Hypothalamus (tissue), 51 donors: ENCODE measurements at regions not wholly inside any gene's neighbourhood (a gene's known extent, or its start where the extent isn't known, plus 50 kb on each side); places are given as distances from the start of the nearest gene placed in this dataset.

ENCODE experiments used
- DNase-seq, 51 donors: peaks; one replicate each; lab custom pipeline; 2025; lab: John Stamatoyannopoulos, UW

GRCh38 chr2:144248350-144249034 lies 271.4 kb downstream of the ZEB2 start:
- DNase-seq, result no peak

GRCh38 chr2:144244938-144245337 lies 275.0 kb downstream of the ZEB2 start:
- no peak for DNase-seq

- no peak for DNase-seq
Observed at GRCh38 chr2:144242311-144242710, 277.6 kb downstream of the ZEB2 start.

GRCh38 chr2:144241801-144242200 lies 278.1 kb downstream of the ZEB2 start:
- DNase-seq, result no peak

GRCh38 chr2:144240656-144241339 lies 279.1 kb downstream of the ZEB2 start:
- DNase-seq, result peak in 2 of 51 donors; percentile 9 to 10

GRCh38 chr2:144239726-144240125 lies 280.2 kb downstream of the ZEB2 start:
- DNase-seq, result no peak

GRCh38 chr2:144239306-144239705 lies 280.6 kb downstream of the ZEB2 start:
- DNase-seq, result no peak

- no peak for DNase-seq
Observed at GRCh38 chr2:144237830-144238627, 281.9 kb downstream of the ZEB2 start.

- DNase-seq, result no peak
Observed at GRCh38 chr2:144237108-144237507, 282.8 kb downstream of the ZEB2 start.

GRCh38 chr2:144235050-144235449 lies 284.9 kb downstream of the ZEB2 start:
- DNase-seq, result no peak

- no peak for DNase-seq
Observed at GRCh38 chr2:144234542-144234871, 285.4 kb downstream of the ZEB2 start.

GRCh38 chr2:144233733-144234541 lies 286.0 kb downstream of the ZEB2 start:
- DNase-seq, result no peak

GRCh38 chr2:144233317-144233716 lies 286.6 kb downstream of the ZEB2 start:
- DNase-seq, result peak in 7 of 51 donors; percentile 0 to 29 (median 9)

GRCh38 chr2:144230448-144231085 lies 289.4 kb downstream of the ZEB2 start:
- no peak for DNase-seq

- DNase-seq, result no peak
Observed at GRCh38 chr2:144230033-144230432, 289.9 kb downstream of the ZEB2 start.

- no peak for DNase-seq
Observed at GRCh38 chr2:144229296-144229695, 290.6 kb downstream of the ZEB2 start.

- no peak for DNase-seq
Observed at GRCh38 chr2:144227427-144228105, 292.4 kb downstream of the ZEB2 start.

- no peak for DNase-seq
Observed at GRCh38 chr2:144225076-144225475, 294.8 kb downstream of the ZEB2 start.

- DNase-seq, result no peak
Observed at GRCh38 chr2:144224472-144224871, 295.4 kb downstream of the ZEB2 start.

- no peak for DNase-seq
Observed at GRCh38 chr2:144219979-144220378, 299.9 kb downstream of the ZEB2 start.
